ENCODE measurements at regions not wholly inside any gene's neighbourhood (a gene's known extent, or its start where the extent isn't known, plus 50 kb on each side); places are given as distances from the start of the nearest gene placed in this dataset.

GRCh38 chr12:28140404-28140803 is 49.9 kb upstream of the CCDC91 start:
- no peak for TF ChIP-seq TAF1 (IDR thresholded peaks at IDR 0.05; ENCODE audit: low read depth, low read length)
- no peak for TF ChIP-seq POLR2A (IDR thresholded peaks at IDR 0.05; ENCODE audit: low read depth, low read length)
- TF ChIP-seq POLR2AphosphoS5 (IDR thresholded peaks at IDR 0.05; ENCODE audit: low read depth, low read length) = no peak
